Epithelial cell of esophagus (primary cell): ENCODE measurements at regions not wholly inside any gene's neighbourhood (a gene's known extent, or its start where the extent isn't known, plus 50 kb on each side); places are given as distances from the start of the nearest gene placed in this dataset.

ENCODE experiments used
- DNase-seq: peaks from one replicate; pipeline ENCODE4 v3.0.0; 2010; ENCODE audit warnings: low read depth
- H3K4me3 ChIP-seq: 2 replicates; pipeline ENCODE4 v1.5.1; 2011; ENCODE audit warnings: mild to moderate bottlenecking, low read length, control low read depth
- CTCF ChIP-seq: IDR thresholded peaks from 2 replicates; pipeline ENCODE4 v1.5.1; 2011; ENCODE audit warnings: low read depth, mild to moderate bottlenecking, low read length, control low read depth, inconsistent platforms; ENCODE audit not compliant: insufficient read depth; ENCODE audit errors: missing control alignments

GRCh38 chrX:141415889-141416288, 168.6 kb downstream of the SPANXA1 start:
- no peak for DNase-seq
- no peak for TF ChIP-seq CTCF
- H3K4me3 ChIP-seq, result no peak overlapping the region

- no peak for TF ChIP-seq CTCF
- no peak overlapping the region for H3K4me3 ChIP-seq
- DNase-seq, result peak; percentile 81
These were observed 163.7 kb upstream of the SPANXC start for GRCh38 chrX:141405853-141406492.

GRCh38 chrX:141405486-141405852, 163.2 kb upstream of the SPANXC start:
- no peak for TF ChIP-seq CTCF
- no peak overlapping the region for H3K4me3 ChIP-seq
- DNase-seq, result peak; percentile 71

GRCh38 chrX:141402897-141403610, 160.7 kb upstream of the SPANXC start:
- no peak overlapping the region for H3K4me3 ChIP-seq
- no peak for DNase-seq
- no peak for TF ChIP-seq CTCF

GRCh38 chrX:141396536-141396935, 154.2 kb upstream of the SPANXC start:
- TF ChIP-seq CTCF, result no peak
- no peak for DNase-seq
- no peak overlapping the region for H3K4me3 ChIP-seq

GRCh38 chrX:141375011-141375760, 132.9 kb upstream of the SPANXC start:
- H3K4me3 ChIP-seq, result no peak overlapping the region
- no peak for TF ChIP-seq CTCF
- DNase-seq, result no peak

- H3K4me3 ChIP-seq, result no peak overlapping the region
- TF ChIP-seq CTCF, result no peak
- no peak for DNase-seq
These were observed 99.4 kb upstream of the SPANXC start for GRCh38 chrX:141341743-141342142.
